GM23338 (cell line): ENCODE measurements at regions not wholly inside any gene's neighbourhood (a gene's known extent, or its start where the extent isn't known, plus 50 kb on each side); places are given as distances from the start of the nearest gene placed in this dataset.

ENCODE experiments used
- CREB1 ChIP-seq: fragments of 250-450 bp; sonication (Bioruptor Pico); IDR thresholded peaks from 2 replicates; pipeline ENCODE4 v1.5.0; 2020; ENCODE audit warnings: low read depth, mild to moderate bottlenecking, moderate library complexity
- CTCF ChIP-seq, 2 experiments: fragments of 200-600 bp in 1 of 2; sonication (generic) in 1 of 2; conservative IDR thresholded peaks; 2 replicates each; pipeline versions ENCODE4 v1.5.1 to v1.6.1; 2016 to 2017; ENCODE audit warnings: antibody characterized with exemption in 2 of 2, low read depth in 2 of 2, mild to moderate bottlenecking in 2 of 2, moderate library complexity in 1 of 2
- EZH2 ChIP-seq: fragments of 200-600 bp; sonication (generic); IDR thresholded peaks from one replicate; pipeline ENCODE4 v1.8.0; 2017; ENCODE audit warnings: antibody characterized with exemption, mild to moderate bottlenecking, low read depth; ENCODE audit not compliant: unreplicated experiment
- EZH2phosphoT487 ChIP-seq: fragments of 200-600 bp; sonication (generic); IDR thresholded peaks from one replicate; pipeline ENCODE4 v1.8.1; 2018; ENCODE audit warnings: antibody characterized with exemption; ENCODE audit not compliant: unreplicated experiment
- JUNB ChIP-seq: IDR thresholded peaks from one replicate; pipeline ENCODE4 v1.6.1; 2016; ENCODE audit warnings: antibody characterized with exemption; ENCODE audit not compliant: unreplicated experiment
- POLR2AphosphoS5 ChIP-seq: IDR thresholded peaks from 2 replicates; pipeline ENCODE4 v1.6.1; 2016; ENCODE audit warnings: antibody characterized with exemption, low read depth
- REST ChIP-seq: IDR thresholded peaks from one replicate; pipeline ENCODE4 v1.6.1; 2018; ENCODE audit warnings: antibody characterized with exemption; ENCODE audit not compliant: unreplicated experiment
- STAT1 ChIP-seq: IDR thresholded peaks from one replicate; pipeline ENCODE4 v1.6.1; 2016; ENCODE audit warnings: antibody characterized with exemption; ENCODE audit not compliant: unreplicated experiment

GRCh38 chr11:95675585-95675984 lies 114.0 kb downstream of the FAM76B start:
- TF ChIP-seq REST (no peak), CTCF (conservative IDR thresholded peaks at IDR 0.05; ENCODE audit: low read depth in 2 of 2) (no peak), EZH2 (no peak), EZH2phosphoT487 (no peak), JUNB (no peak), POLR2AphosphoS5 (no peak), STAT1 (no peak), CREB1 (CRISPR knock-in tag) (no peak)
